ENCODE measurements at regions not wholly inside any gene's neighbourhood (a gene's known extent, or its start where the extent isn't known, plus 50 kb on each side); places are given as distances from the start of the nearest gene placed in this dataset.
A peak's percentile ranks its signal among the peaks of the same experiment; 100 is the strongest.

- DNase-seq (ENCODE audit: low read depth, low spot score) = no peak
Measured at GRCh38 chr2:237242091-237242536, 156.4 kb downstream of the COPS8 start.

DNA sequence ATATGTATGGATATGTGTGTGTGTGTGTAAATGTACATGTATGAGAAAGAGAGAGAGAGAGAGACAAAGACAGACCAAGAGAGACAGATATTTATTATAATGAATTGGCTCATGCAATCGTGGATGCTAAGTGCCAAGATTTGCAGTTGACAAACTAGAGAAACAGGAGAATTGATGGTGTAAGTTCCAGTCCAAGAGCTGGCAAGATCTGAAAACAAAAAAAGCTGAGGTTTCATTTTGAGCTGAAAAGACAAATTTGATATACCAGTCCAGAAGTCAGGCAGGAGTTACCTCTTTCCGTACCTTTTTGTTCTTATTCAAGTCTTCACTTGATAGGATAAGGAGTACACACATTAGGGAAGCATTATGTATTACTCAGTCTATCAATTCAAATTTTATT lies 157.8 kb downstream of the COPS8 start:
- no peak for DNase-seq (ENCODE audit: low read depth, low spot score)

DNA sequence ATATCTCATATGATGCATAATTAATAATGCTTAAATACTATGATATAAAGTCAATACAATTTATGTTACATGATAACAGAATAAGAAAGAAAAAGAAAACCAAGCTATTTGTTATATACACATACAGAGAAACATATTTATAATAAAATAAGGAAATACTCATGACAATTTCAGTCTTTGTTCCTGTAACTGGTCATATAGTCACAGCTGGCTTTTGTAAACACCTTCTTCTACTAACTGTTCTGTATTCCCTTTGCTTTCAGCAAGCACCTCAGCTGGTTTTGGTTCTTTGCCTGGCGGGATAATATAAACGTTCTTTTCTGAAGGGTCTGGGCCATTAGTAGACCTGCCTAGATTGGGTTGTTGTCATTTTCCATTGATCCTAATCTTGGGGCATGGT lies 158.5 kb downstream of the COPS8 start:
- DNase-seq (ENCODE audit: low read depth, low spot score) = no peak

GRCh38 chr2:237244976-237245646 lies 159.4 kb downstream of the COPS8 start:
- DNase-seq (ENCODE audit: low read depth, low spot score) = no peak

- DNase-seq (ENCODE audit: low read depth, low spot score) = no peak
Measured at GRCh38 chr2:237250599-237250998, 163.4 kb downstream of the COL6A3 start.

DNA sequence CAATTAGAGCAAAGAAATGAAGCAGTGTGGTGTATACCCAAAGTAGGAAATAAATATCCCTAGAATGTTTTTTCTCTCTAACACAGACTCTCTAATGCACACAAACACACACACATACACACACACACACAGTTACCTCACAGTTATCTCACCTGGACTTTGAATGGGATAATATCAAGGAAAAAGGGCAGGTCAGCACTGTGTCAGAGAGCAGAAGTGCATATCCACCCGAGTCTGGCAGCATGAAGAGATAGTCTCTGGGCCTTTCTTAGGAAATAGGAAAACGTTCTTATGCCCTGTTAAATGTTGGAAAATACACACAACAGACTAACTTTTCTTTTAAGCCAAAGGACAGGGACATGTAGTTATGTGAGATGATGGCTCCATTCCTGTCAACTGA lies 162.0 kb downstream of the COL6A3 start:
- no peak for DNase-seq (ENCODE audit: low read depth, low spot score)

DNA sequence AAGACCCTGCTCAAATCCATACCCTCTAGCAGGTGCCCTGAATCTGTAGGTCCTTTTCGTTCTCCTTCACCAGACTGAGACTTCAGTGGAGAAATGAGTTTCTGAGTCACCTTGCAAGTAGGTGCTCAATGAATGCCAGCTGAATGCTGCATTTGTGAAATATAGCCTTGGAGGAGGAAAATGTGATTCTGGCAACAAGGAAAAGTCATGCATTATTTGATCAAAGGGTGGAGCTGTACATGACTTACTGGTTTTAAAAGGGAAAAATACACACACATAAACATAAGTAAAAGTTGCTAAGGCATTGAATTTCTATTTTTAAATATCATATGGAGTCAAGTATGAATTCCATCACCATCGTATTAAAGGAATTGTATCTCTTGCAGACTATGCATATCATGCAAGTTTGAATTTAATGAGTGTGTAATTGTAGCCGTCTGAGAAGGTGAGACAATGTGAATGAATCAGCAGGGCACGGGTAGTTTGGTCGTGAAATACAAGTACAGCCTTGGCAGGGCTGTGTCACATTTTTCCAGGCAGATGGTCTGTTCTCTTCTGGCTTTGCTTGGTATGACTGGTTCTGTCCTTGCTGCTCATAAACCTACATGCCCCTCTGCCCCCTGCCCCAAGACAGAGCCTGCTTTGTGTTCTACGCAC lies 160.8 kb downstream of the COL6A3 start:
- no peak for DNase-seq (ENCODE audit: low read depth, low spot score)

GRCh38 chr2:237254369-237254861 lies 159.5 kb downstream of the COL6A3 start:
- no peak for DNase-seq (ENCODE audit: low read depth, low spot score)

DNA sequence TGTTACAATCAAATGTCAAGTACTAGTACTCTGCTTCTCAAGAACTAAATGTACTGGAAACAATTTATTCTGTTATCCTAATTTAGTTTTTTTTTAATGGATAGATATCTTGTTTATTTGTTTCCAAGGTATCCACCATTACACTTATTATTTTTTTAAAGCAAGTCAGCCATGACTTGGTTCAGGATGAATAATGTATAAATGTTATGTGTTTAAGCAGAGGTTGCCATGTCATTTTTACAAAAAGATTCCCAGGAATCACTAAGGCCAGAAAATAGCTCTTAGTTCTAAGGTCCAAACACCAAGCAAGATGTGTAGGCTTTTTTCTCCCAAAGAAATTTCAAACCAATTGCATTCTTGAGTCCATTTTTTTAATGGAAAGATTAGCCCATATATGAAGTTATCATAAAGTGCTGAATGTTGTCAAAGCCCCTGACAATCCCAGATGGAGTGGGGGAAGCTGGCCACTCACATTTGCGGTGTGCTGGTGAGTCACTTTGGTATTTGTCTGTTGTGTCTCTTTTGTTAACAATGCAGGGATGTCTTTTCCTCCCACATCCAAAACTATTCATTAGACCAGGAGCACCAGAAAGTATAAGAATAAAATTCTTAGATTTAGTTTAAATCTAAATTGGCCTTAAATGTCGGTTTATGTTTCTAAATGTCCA lies 158.9 kb downstream of the COL6A3 start:
- DNase-seq (ENCODE audit: low read depth, low spot score) = no peak

GRCh38 chr2:237256887-237257286 lies 157.1 kb downstream of the COL6A3 start:
- DNase-seq (ENCODE audit: low read depth, low spot score) = no peak

- peak; percentile 71 for DNase-seq (ENCODE audit: low read depth, low spot score)
Measured at GRCh38 chr2:237257471-237257951, 156.5 kb downstream of the COL6A3 start.

- DNase-seq (ENCODE audit: low read depth, low spot score) = no peak
Measured at GRCh38 chr2:237258116-237258515, 155.8 kb downstream of the COL6A3 start.

DNA sequence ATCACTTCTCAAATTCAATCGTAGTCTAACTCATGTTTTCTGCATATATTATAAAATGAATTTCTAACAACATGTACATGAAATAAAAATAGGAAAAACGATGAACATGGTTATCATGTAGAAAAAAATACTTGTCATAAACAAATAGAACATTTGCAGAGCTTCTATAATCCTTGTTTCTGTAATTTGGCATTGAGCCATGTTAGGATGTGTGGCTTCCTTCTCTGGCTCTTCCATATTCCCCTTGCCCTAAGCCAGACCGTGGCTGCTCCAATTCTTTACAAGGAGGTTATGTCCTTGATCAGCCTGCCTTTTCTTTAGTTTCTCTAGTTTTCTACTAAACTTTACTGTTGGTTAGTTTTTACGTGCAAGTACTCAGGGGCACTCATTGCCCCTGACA lies 155.3 kb downstream of the COL6A3 start:
- DNase-seq (ENCODE audit: low read depth, low spot score) = no peak

DNA sequence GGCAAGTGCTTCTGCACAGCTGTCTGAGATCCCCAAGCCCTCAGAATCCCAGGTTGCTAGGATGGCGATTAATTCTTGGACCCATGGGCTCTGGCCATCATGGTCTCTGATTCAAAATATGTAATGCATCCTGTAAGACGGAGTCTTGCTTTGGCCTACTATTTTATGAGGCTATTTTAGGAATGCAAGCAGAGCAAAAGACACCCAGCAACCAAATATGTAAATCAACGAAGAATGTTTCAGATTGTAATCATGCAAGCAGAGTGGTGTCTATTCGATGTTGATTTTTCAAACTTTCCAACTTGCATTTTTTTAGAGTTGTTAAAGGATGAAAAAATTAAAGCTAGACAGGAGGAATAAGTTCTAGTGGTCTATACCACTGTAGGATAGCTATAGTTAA lies 154.8 kb downstream of the COL6A3 start:
- no peak for DNase-seq (ENCODE audit: low read depth, low spot score)

GRCh38 chr2:237260039-237260620 lies 153.8 kb downstream of the COL6A3 start:
- DNase-seq (ENCODE audit: low read depth, low spot score) = no peak

DNA sequence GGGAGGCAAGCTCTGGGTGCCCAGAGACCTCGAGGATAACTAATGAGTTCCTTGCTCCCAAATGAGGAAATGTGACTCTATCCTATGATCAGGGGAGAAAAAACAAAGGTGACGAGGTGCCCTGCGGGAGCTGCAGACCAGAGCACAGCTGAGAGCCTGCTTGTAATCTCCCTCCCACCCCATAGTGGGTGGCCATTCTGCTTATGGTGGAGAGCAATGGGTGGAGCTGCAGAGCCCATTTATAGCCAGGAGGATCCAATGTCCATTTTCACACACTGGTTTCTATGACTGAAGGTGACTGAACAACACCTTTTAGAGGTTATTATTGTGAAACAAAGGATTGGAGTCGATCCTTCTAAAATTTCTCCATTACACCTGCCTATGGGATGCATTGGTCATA lies 153.3 kb downstream of the COL6A3 start:
- DNase-seq (ENCODE audit: low read depth, low spot score) = no peak

DNA sequence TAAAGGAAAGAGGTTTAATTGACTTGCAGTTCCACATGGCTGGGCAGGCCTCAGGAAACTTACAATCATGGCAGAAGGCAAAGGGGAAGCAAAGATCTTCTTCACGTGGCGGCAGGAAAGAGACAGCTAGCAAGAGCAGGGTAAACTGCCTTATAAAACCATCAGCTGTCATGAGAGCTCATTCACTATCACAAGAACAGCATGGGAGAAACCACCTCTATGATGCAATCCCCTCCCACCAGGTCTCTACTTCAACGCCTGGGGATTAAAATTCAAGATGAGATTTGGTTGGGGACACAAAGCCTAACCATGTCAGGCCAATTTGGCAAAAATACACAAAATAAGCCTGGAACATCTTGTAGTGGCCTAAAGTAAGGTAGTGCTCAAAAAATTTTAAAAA lies 152.6 kb downstream of the COL6A3 start:
- no peak for DNase-seq (ENCODE audit: low read depth, low spot score)

DNA sequence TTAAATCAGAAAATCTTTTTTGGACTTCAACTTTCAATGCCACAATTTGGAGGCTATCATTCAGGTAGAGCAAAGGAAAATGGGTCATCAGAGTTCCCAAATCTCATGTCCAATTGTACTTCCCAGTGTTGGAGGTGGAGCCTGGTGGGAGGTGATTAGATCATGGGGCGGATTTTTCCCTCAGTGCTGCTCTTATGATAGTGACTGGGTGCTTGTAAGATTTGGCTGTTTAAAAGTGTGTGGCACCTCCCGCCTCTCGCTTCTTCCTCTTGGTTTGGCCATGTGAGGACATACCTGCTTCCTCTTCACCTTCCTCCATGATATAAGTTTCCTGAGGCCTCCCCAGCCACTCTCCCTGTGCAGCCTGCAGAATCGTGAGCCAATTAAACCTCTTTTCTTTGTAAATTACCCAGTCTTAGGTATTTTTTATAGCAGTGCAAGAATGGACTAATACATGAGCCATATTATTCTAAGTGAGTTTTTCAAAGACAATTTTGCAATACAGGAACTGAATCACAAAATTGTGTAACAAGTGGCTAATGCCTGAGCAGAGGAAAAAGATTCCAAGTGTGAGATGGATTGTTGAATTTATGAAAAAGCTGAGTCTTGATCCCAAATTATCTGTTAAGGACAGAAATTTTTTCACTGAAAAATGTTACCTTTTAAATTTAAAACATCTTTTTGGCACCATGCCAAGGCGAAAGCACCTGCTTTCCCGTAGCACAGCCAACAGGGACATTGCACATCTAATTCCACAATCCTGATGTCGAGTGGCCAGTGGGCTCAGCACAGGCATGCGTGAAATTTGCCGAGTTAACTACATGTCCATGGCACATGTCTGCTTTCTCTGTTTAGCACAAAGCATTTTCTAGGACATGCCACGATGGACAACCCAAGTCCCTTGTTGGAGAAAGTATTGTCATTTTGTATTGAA lies 150.9 kb downstream of the COL6A3 start:
- no peak for DNase-seq (ENCODE audit: low read depth, low spot score)

GRCh38 chr2:237264480-237265219 lies 149.3 kb downstream of the COL6A3 start:
- DNase-seq (ENCODE audit: low read depth, low spot score) = no peak

GRCh38 chr2:237268004-237268708 lies 145.8 kb downstream of the COL6A3 start:
- no peak for DNase-seq (ENCODE audit: low read depth, low spot score)
